ENCODE measurements at regions not wholly inside any gene's neighbourhood (a gene's known extent, or its start where the extent isn't known, plus 50 kb on each side); places are given as distances from the start of the nearest gene placed in this dataset.

DNA sequence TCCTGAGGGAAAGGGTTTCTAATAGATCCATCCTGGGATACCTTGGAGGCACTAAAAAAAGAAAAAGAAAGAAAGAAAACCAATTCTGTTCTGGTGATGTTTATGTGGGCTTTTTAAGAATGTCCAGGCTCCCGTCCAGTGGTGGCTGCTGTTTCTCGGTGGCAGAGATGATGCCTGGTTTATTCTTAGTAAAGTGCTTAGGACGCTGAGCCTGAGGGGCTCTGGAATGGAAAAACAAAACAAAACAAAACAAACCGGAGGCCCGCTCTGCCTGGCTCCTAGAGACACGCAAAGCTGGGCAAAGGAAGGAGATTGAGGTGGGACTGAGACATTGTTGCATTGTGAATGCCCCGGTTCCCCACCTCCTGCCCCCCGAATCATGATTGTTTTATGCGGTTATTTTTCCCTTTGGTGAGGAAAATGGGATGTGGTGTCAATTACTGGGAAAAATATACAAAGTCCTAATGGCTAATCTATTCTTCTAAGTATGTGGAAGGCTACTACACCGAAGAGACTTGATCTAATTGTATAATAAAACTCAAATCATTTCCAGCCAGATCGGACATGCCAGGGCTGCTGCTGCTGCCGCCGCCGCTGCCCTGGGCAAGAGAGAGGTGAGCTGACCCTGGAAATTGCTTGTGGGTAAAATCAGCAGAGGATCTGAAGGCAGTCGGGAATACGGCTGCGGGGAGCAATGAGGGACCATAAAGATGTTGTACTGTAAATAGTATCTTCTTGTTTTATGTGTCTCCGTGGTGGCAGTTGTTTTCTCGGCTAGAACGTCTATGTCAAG lies 644.9 kb downstream of the CCDC171 start:
- Histone ChIP-seq H3K9me3 (no peaks in the 10 kb centered on the region), H3K4me3 (no peak overlapping the region), H3K4me1 (peaks cover 27% of the 10 kb centered on the region), H3K4me2 (no peak overlapping the region), H3K27ac (peak overlapping the region in 1 of 2 experiments; percentile 95; a peak in 3 of 6 replicates)
- WGBS (ENCODE audit: missing lambda C conversion rate) = 88% methylated on average over 20 of the region's 20 CpGs
- FAIRE-seq (no peak), ATAC-seq (no peak), DNase-seq (ENCODE audit: low read depth in 1 of 2, low spot score in 1 of 2) (no peak)
- ChIA-PET CTCF (interaction anchor here (1.2 kb wide), 1 partner anchor 41 kb away, joined by 4 read pairs; no protein-coding TSS in a partner anchor), POLR2A (no interaction called here)
- TF ChIP-seq NPAS2 (CRISPR knock-in tag; IDR thresholded peaks at IDR 0.05; ENCODE audit: borderline replicate concordance) (no peak), HDAC2 (IDR thresholded peaks at IDR 0.05) (no peak), RAD21 (conservative IDR thresholded peaks at IDR 0.05 in 1 of 2, IDR thresholded peaks at IDR 0.05 in 1 of 2) (no peak), REST (IDR thresholded peaks at IDR 0.05) (no peak), RCOR1 (IDR thresholded peaks at IDR 0.05; ENCODE audit: low read depth, low read length) (no peak), HOXA7 (CRISPR knock-in tag; IDR thresholded peaks at IDR 0.05) (no peak), TP53 (CRISPR knock-in tag; IDR thresholded peaks at IDR 0.05) (no peak), ZNF302 (CRISPR knock-in tag; IDR thresholded peaks at IDR 0.05) (no peak), CBX2 (IDR thresholded peaks at IDR 0.05; ENCODE audit: borderline replicate concordance, low read depth) (no peak), HEYL (CRISPR knock-in tag; IDR thresholded peaks at IDR 0.05) (no peak), ELK1 (IDR thresholded peaks at IDR 0.05; ENCODE audit: low read depth, low read length) (no peak), ZSCAN20 (CRISPR knock-in tag; IDR thresholded peaks at IDR 0.05) (no peak), CBX8 (IDR thresholded peaks at IDR 0.05) (no peak), SMC3 (IDR thresholded peaks at IDR 0.05) (no peak), FOXS1 (CRISPR knock-in tag; IDR thresholded peaks at IDR 0.05) (no peak)
- TF ChIP-seq, protein P1, sequence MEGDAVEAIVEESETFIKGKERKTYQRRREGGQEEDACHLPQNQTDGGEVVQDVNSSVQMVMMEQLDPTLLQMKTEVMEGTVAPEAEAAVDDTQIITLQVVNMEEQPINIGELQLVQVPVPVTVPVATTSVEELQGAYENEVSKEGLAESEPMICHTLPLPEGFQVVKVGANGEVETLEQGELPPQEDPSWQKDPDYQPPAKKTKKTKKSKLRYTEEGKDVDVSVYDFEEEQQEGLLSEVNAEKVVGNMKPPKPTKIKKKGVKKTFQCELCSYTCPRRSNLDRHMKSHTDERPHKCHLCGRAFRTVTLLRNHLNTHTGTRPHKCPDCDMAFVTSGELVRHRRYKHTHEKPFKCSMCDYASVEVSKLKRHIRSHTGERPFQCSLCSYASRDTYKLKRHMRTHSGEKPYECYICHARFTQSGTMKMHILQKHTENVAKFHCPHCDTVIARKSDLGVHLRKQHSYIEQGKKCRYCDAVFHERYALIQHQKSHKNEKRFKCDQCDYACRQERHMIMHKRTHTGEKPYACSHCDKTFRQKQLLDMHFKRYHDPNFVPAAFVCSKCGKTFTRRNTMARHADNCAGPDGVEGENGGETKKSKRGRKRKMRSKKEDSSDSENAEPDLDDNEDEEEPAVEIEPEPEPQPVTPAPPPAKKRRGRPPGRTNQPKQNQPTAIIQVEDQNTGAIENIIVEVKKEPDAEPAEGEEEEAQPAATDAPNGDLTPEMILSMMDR (IDR thresholded peaks at IDR 0.05) = no peak
- TF ChIP-seq, protein P2, sequence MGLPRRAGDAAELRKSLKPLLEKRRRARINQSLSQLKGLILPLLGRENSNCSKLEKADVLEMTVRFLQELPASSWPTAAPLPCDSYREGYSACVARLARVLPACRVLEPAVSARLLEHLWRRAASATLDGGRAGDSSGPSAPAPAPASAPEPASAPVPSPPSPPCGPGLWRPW (IDR thresholded peaks at IDR 0.05) = no peak
- TF ChIP-seq, protein P3, sequence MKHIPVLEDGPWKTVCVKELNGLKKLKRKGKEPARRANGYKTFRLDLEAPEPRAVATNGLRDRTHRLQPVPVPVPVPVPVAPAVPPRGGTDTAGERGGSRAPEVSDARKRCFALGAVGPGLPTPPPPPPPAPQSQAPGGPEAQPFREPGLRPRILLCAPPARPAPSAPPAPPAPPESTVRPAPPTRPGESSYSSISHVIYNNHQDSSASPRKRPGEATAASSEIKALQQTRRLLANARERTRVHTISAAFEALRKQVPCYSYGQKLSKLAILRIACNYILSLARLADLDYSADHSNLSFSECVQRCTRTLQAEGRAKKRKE (CRISPR knock-in tag; IDR thresholded peaks at IDR 0.05; ENCODE audit: low read depth) = no peak
